Neural crest cell (in vitro differentiated cells): ENCODE measurements at regions not wholly inside any gene's neighbourhood (a gene's known extent, or its start where the extent isn't known, plus 50 kb on each side); places are given as distances from the start of the nearest gene placed in this dataset.

Experiments used
- DNase-seq: peaks from one replicate; pipeline ENCODE4 v3.0.0; 2021; ENCODE audit warnings: low read depth, mixed read lengths, low spot score
- H3K27ac Mint-ChIP-seq: one replicate; pipeline ENCODE4 v1.8.0; 2021; ENCODE audit warnings: mild to moderate bottlenecking, mixed read lengths; ENCODE audit not compliant: unreplicated experiment
- H3K27me3 Mint-ChIP-seq: 2 replicates; pipeline ENCODE4 v1.8.0; 2021; ENCODE audit warnings: low read depth, mild to moderate bottlenecking, mixed read lengths
- H3K36me3 Mint-ChIP-seq: 2 replicates; pipeline ENCODE4 v1.8.0; 2021; ENCODE audit warnings: low read depth, mild to moderate bottlenecking, mixed read lengths
- H3K4me1 Mint-ChIP-seq: 2 replicates; pipeline ENCODE4 v1.8.0; 2021; ENCODE audit warnings: mixed read lengths
- H3K4me3 Mint-ChIP-seq: one replicate; pipeline ENCODE4 v1.8.0; 2021; ENCODE audit warnings: mild to moderate bottlenecking, mixed read lengths
- H3K9me3 Mint-ChIP-seq: 2 replicates; pipeline ENCODE4 v1.8.0; 2021; ENCODE audit warnings: mixed read lengths
- TF ChIP-seq, protein P1 (sequence below): fragments of 200-600 bp; sonication (generic); conservative IDR thresholded peaks from 2 replicates; pipeline ENCODE4 v1.5.0; 2021; ENCODE audit warnings: antibody characterized with exemption, mild to moderate bottlenecking

DNA sequence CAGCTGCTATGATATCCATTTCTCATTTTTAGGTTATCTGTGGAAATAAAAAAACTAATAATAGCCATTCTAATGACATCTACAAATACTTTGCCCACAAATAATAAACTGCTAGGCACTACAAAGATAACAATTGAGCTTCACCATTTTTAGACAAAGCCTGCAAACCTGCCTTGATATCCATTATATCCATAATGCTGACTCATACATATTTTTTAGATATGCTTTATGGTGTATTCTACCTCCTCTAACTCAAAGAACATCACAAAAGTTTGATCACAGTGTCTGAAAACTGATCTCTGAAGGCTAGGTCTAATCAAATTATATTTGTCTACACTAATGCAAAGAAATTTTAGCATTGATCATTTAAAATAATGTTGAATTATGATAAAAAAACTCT lies 138.4 kb downstream of the HNMT start:
- Mint-ChIP-seq H3K4me3 (no peak overlapping the region), H3K4me1 (peaks cover 20% of the 10 kb centered on the region), H3K27ac (no peak overlapping the region), H3K9me3 (peaks cover 3% of the 10 kb centered on the region), H3K36me3 (no peaks in the 10 kb centered on the region), H3K27me3 (no peaks in the 10 kb centered on the region)
- TF ChIP-seq, protein P1, sequence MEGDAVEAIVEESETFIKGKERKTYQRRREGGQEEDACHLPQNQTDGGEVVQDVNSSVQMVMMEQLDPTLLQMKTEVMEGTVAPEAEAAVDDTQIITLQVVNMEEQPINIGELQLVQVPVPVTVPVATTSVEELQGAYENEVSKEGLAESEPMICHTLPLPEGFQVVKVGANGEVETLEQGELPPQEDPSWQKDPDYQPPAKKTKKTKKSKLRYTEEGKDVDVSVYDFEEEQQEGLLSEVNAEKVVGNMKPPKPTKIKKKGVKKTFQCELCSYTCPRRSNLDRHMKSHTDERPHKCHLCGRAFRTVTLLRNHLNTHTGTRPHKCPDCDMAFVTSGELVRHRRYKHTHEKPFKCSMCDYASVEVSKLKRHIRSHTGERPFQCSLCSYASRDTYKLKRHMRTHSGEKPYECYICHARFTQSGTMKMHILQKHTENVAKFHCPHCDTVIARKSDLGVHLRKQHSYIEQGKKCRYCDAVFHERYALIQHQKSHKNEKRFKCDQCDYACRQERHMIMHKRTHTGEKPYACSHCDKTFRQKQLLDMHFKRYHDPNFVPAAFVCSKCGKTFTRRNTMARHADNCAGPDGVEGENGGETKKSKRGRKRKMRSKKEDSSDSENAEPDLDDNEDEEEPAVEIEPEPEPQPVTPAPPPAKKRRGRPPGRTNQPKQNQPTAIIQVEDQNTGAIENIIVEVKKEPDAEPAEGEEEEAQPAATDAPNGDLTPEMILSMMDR, result no peak
- DNase-seq, result no peak

DNA sequence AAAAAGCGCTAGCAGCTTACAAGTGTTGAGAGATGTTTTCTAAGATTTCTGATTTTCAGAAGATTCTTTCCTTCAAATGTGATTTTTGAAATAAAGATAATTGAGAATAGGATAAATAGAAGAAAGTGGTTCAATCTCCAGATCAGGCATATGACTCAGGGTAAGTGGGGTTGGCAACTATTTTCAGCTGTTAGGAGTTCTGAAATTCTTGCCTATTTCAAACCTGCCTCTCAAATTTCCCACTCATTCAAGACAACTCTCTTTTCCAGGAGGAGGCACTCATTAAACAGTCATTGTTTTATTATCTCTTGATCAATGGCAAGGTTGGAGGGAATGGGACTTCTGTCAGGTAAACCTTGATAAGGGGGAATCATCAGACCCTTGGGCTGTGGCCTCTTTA lies 138.9 kb downstream of the HNMT start:
- peaks cover 3% of the 10 kb centered on the region for H3K9me3 Mint-ChIP-seq
- DNase-seq, result no peak
- no peak overlapping the region for H3K4me3 Mint-ChIP-seq
- TF ChIP-seq, protein P1, result no peak
- H3K27ac Mint-ChIP-seq, result no peak overlapping the region
- peaks cover 20% of the 10 kb centered on the region for H3K4me1 Mint-ChIP-seq
- no peaks in the 10 kb centered on the region for H3K27me3 Mint-ChIP-seq
- H3K36me3 Mint-ChIP-seq, result no peaks in the 10 kb centered on the region

DNA sequence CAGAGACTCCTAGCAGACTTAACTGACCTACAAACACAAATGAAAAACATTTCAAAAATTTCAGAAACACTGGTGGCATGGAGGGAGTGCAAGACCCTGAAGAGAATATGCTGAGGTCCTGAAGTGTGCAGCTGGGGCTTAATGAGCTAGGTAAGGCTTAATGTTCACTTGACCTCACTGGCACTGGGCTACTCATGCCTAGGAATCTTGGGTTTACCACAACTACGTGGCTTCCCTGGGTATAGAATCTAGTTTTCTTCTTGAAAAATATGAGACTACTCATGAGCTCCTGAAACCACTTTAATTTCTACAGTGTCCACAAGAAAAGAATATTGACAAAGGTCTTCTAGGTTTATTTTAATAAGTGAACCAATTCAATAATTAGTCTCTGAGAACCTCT lies 139.8 kb downstream of the HNMT start:
- Mint-ChIP-seq H3K36me3 (no peaks in the 10 kb centered on the region), H3K4me3 (no peak overlapping the region), H3K9me3 (peaks cover 3% of the 10 kb centered on the region), H3K27me3 (no peaks in the 10 kb centered on the region), H3K27ac (no peak overlapping the region), H3K4me1 (peaks cover 20% of the 10 kb centered on the region)
- TF ChIP-seq, protein P1, result no peak
- DNase-seq, result no peak

DNA sequence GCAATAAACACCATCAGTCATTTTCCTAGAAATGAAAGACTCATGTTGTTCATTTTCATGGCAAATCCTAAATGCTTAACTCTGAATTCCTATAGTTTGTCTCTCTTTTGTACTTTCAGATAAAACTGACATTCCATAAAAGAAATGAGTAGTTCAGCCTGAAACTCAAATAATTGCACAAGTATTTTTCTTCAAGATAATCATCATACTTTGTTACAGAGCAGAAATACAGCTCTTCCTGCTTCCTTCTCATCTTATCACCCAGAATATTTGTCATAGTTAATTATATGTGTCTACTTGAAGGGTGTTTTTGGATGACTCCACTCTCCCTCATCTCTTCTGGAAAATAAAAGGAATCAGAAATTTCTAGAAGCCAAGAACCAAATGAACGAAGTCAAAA lies 141.1 kb downstream of the HNMT start:
- Mint-ChIP-seq H3K36me3 (no peaks in the 10 kb centered on the region), H3K27ac (no peak overlapping the region)

DNA sequence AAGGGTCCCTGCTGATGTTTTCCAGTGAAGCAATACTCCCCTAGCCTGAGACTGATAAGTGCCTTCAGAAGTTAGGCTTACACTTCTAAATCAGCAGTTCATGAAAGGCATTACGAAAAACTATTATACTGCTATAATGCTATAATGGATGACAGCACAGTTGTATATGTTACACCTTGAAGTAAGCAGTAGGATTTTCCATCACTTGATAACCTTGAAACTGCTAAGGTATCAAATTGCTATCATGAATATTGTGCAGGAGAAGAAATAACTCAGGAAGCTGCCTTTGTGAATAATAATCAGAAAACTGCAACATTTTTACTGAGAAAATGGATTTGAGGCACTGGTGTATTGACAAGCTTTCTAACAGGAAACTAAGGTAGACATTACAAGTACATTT lies 142.3 kb downstream of the HNMT start:
- H3K27me3 Mint-ChIP-seq, result no peaks in the 10 kb centered on the region
- DNase-seq, result no peak
- peaks cover 3% of the 10 kb centered on the region for H3K9me3 Mint-ChIP-seq
- H3K4me1 Mint-ChIP-seq, result peaks cover 20% of the 10 kb centered on the region
- TF ChIP-seq, protein P1, result no peak
- no peaks in the 10 kb centered on the region for H3K36me3 Mint-ChIP-seq
- H3K27ac Mint-ChIP-seq, result no peak overlapping the region
- H3K4me3 Mint-ChIP-seq, result no peak overlapping the region

More for the DNA sequence above, 141.1 kb downstream of the HNMT start:
- Mint-ChIP-seq H3K4me3 (no peak overlapping the region), H3K9me3 (peaks cover 3% of the 10 kb centered on the region), H3K4me1 (peaks cover 20% of the 10 kb centered on the region), H3K27me3 (no peaks in the 10 kb centered on the region)
- no peak for DNase-seq
- TF ChIP-seq, protein P1, result no peak

DNA sequence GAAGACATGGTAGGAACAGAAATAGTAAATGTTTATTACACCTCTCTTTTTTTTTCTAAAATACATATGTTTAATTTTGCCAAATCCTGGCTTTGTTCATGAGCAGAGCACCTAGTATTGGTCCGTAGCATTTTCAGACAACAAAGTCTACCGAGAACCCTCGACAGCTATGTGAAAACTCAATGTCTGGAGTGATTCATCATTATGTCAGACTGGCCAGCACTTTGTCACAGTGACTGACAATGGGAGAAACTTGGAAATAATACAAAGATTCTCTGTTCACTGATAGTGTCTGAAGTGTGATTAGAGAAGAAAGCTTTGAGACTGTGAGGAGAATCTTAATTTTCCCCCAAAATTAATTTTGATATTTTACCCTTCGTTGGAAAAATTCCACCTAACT lies 143.0 kb downstream of the HNMT start:
- H3K36me3 Mint-ChIP-seq, result no peaks in the 10 kb centered on the region
- no peak for DNase-seq
- no peak overlapping the region for H3K27ac Mint-ChIP-seq
- TF ChIP-seq, protein P1, result no peak
- peaks cover 20% of the 10 kb centered on the region for H3K4me1 Mint-ChIP-seq
- H3K27me3 Mint-ChIP-seq, result no peaks in the 10 kb centered on the region
- no peak overlapping the region for H3K4me3 Mint-ChIP-seq
- peaks cover 3% of the 10 kb centered on the region for H3K9me3 Mint-ChIP-seq
